Choroid plexus epithelial cell (primary cell): ENCODE measurements at regions not wholly inside any gene's neighbourhood (a gene's known extent, or its start where the extent isn't known, plus 50 kb on each side); places are given as distances from the start of the nearest gene placed in this dataset.
"Not testable (repeated sequence)": the region's sequence is repeated elsewhere in the genome, so short reads cannot be mapped to it uniquely, and the experiment has no call there.

ENCODE experiments used
- DNase-seq: peaks from one replicate; pipeline ENCODE4 v3.0.0-alpha.2; 2010; ENCODE audit warnings: low read depth
- H3K4me3 ChIP-seq: 2 replicates; pipeline ENCODE4 v1.5.1; 2011; ENCODE audit warnings: low read depth, mild to moderate bottlenecking, control low read depth, low read length, moderate library complexity
- TF ChIP-seq, protein P1 (sequence below): conservative IDR thresholded peaks from 2 replicates; pipeline ENCODE4 v1.5.1; 2011; ENCODE audit warnings: low read depth, mild to moderate bottlenecking, control low read depth, inconsistent platforms, low read length, moderate library complexity

DNA sequence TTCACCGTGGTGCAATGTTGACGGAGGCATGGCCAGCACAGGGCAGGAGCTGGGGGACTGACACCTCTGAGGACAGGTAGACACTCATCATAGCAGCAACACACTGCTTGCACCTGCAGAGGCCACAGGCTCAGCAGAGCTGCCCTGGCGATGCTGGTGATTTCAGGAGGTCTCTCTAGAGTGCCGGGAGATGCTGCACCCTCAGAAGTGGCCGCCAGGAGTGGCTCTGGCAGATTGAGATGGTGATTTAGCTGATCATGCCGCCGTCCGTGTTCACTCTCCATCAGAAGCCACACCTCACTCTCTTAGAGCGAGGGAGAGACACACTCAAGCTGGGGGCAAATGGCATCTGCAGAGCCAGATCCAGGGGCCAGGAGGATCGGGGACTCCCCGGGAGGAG, 244.6 kb upstream of the SGCG start:
- TF ChIP-seq, protein P1, sequence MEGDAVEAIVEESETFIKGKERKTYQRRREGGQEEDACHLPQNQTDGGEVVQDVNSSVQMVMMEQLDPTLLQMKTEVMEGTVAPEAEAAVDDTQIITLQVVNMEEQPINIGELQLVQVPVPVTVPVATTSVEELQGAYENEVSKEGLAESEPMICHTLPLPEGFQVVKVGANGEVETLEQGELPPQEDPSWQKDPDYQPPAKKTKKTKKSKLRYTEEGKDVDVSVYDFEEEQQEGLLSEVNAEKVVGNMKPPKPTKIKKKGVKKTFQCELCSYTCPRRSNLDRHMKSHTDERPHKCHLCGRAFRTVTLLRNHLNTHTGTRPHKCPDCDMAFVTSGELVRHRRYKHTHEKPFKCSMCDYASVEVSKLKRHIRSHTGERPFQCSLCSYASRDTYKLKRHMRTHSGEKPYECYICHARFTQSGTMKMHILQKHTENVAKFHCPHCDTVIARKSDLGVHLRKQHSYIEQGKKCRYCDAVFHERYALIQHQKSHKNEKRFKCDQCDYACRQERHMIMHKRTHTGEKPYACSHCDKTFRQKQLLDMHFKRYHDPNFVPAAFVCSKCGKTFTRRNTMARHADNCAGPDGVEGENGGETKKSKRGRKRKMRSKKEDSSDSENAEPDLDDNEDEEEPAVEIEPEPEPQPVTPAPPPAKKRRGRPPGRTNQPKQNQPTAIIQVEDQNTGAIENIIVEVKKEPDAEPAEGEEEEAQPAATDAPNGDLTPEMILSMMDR: no peak
- DNase-seq: no peak

GRCh38 chr13:22937241-22937640, 243.5 kb upstream of the SGCG start:
- H3K4me3 ChIP-seq: no peak overlapping the region
- no peak for DNase-seq
- TF ChIP-seq, protein P1: no peak

More for the DNA sequence above, 244.6 kb upstream of the SGCG start:
- no peak overlapping the region for H3K4me3 ChIP-seq

GRCh38 chr13:22937953-22938352, 242.8 kb upstream of the SGCG start:
- TF ChIP-seq, protein P1: no peak
- no peak overlapping the region for H3K4me3 ChIP-seq
- no peak for DNase-seq

DNA sequence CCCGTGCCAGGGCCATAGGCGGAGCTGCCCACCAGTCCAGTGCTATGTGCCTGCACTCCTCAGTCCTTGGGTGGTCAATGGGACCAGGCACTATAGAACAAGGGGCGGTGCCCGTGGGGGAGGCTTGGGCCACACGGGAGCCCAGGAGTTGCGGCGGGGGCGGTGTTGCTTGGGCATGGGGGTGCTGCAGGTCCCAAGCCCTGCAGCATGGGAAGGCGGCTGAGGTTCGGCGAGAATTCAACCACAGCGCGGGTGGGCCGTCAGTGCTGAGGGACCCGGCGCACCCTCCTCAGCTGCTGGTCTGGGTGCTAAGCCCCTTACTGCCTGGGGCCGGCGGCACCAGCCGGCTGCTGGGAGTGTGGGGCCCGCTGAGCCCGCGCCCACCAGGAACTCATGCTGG, 242.2 kb upstream of the SGCG start:
- no peak for DNase-seq
- TF ChIP-seq, protein P1: no peak
- H3K4me3 ChIP-seq: no peak overlapping the region

DNA sequence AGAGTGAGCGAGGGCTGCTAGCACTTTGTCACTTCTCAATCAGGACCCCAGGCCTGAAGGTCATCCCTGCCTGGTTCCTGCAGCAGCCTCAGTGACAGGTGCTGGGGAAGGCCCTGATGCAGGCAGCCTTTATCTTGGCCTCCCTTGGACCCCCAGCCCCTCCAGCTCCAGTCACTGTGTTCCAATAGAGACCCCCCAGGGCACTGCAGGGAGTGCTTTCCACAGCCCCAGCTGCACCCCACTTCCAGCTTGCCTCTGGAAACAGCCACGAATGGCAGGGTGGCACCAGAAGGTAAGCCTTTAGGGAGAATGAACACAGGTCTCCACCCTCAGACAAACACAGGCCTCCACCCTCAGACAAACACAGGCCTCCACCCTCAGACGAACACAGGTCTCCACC, 241.6 kb upstream of the SGCG start:
- TF ChIP-seq, protein P1: no peak
- no peak overlapping the region for H3K4me3 ChIP-seq

DNA sequence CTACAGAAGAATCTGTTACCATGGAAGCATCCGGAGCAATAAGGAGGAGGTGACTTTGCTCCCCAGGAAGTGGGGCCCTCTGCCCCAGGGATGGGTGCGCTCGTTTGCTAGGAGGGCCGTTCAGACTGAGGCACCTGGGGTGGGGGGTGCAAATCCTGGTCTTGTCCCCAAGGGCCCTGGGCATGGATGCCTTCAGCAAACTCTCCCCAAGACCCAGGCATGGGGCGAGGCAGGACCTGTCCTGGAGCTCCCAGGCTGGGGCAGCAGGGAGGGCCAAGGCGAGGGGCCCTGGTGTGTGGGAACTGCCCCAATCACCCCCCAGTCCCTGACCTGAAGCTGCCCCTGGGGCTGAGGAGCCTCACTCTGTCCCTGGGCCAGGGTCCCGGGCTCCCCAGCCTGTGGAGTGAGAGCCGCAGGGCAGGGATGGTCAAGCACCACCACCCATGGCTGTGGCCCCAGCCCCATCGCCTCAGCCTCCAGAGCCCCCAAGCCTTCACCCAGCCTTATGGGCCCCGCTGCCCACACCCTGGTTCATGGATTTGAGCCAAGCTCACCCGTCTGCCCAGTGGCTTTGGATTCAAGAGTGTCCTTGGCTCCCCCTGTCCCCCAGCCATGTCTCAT, 240.6 kb upstream of the SGCG start:
- H3K4me3 ChIP-seq: no peak overlapping the region
- no peak for DNase-seq
- TF ChIP-seq, protein P1: no peak

More for the DNA sequence above, 241.6 kb upstream of the SGCG start:
- no peak for DNase-seq

DNA sequence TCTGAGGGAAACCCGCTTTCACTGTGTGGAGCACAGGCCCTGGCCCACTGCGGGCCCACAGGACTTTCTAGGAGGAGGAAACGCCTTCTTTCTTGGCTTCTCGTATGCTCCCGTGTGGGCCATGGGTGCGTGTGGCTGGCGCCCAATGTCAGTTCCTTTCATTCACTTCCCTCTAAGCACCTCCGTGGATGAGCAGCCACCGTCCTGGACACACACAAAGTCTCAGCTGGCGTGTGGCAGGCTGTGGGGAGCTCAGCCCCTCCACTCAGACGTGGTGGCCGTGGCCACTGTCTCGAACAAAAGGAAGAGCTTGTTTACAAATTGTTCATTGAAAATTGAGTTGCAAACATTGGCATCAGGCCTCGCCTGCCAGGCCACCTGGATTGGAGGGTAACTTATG, 240.0 kb upstream of the SGCG start:
- TF ChIP-seq, protein P1: no peak
- DNase-seq: no peak

GRCh38 chr13:22941495-22941894, 239.3 kb upstream of the SGCG start:
- not testable (repeated sequence) for DNase-seq, H3K4me3 ChIP-seq

More for the DNA sequence above, 240.0 kb upstream of the SGCG start:
- no peak overlapping the region for H3K4me3 ChIP-seq

- H3K4me3 ChIP-seq, DNase-seq: not testable (repeated sequence)
Observed at GRCh38 chr13:22942831-22943230, 237.9 kb upstream of the SGCG start.
